Calu3 (cell line): ENCODE measurements at regions not wholly inside any gene's neighbourhood (a gene's known extent, or its start where the extent isn't known, plus 50 kb on each side); places are given as distances from the start of the nearest gene placed in this dataset.

Experiments used
- BruUV-seq: library from RNA; stranded (reverse); fragments of 400-500 nt; replicated peaks from 2 replicates; lab custom pipeline; 2021; lab: Mats Ljungman, UMichigan
- CTCF ChIA-PET: fragments of 300-600 bp; sonication (Branson Sonifier 250); formaldehyde crosslinking; loops from one replicate; lab custom pipeline; 2022; ENCODE audit warnings: antibody characterized with exemption; lab: Charles Lee
- DNase-seq: peaks from one replicate; pipeline ENCODE4 v3.0.0; 2022
- H3K27ac Mint-ChIP-seq: one replicate; pipeline ENCODE4 v1.8.0; 2022; ENCODE audit warnings: mixed read lengths; ENCODE audit not compliant: unreplicated experiment
- H3K27me3 Mint-ChIP-seq: one replicate; pipeline ENCODE4 v1.8.0; 2022; ENCODE audit warnings: mixed read lengths; ENCODE audit not compliant: unreplicated experiment
- H3K36me3 Mint-ChIP-seq: one replicate; pipeline ENCODE4 v1.8.0; 2022; ENCODE audit warnings: mild to moderate bottlenecking, moderate library complexity, mixed read lengths; ENCODE audit not compliant: insufficient read depth, unreplicated experiment
- H3K4me1 Mint-ChIP-seq: one replicate; pipeline ENCODE4 v1.8.0; 2022; ENCODE audit warnings: mild to moderate bottlenecking, low read depth, mixed read lengths; ENCODE audit not compliant: unreplicated experiment
- H3K4me3 Mint-ChIP-seq: one replicate; pipeline ENCODE4 v1.8.0; 2022; ENCODE audit warnings: mild to moderate bottlenecking, low read depth, moderate library complexity, mixed read lengths; ENCODE audit not compliant: unreplicated experiment
- H3K9me3 Mint-ChIP-seq: one replicate; pipeline ENCODE4 v1.8.0; 2022; ENCODE audit warnings: low read depth, mixed read lengths; ENCODE audit not compliant: unreplicated experiment
- CTCF ChIP-seq: fragments of 200-600 bp; IDR thresholded peaks from one replicate; pipeline ENCODE4 v1.8.0; 2022; ENCODE audit warnings: antibody characterized with exemption; ENCODE audit not compliant: unreplicated experiment
- intact Hi-C: fragments of 100-400 bp; cut with micrococcal nuclease; formaldehyde crosslinking; loops from one replicate; pipeline ENCODE4 v1.10.0; 2022; ENCODE audit not compliant: unreplicated experiment

DNA sequence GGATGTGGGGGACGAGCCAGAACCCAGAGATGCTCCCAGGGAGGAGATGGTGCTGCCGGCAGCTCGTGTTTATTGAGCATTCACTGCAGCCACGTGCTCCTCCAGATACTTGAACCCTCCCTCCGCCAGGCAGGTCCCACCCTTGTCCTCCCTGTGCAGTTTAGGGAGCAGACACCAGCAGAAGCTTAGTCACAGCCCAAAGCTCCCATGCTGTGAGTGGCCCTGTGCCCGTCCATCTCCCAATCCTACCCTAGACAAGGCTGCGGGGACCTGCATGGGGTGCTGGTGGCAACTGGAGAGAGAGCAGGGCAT, 176.5 kb upstream of the COPS8 start:
- Mint-ChIP-seq H3K4me3 (no peak overlapping the region), H3K36me3 (no peaks in the 10 kb centered on the region), H3K9me3 (no peaks in the 10 kb centered on the region), H3K4me1 (no peaks in the 10 kb centered on the region), H3K27ac (no peak overlapping the region), H3K27me3 (peaks cover 36% of the 10 kb centered on the region)
- DNase-seq, result no peak
- intact Hi-C loops, result no loop called here
- no peak for TF ChIP-seq CTCF
- no TSS peak for BruUV-seq
- CTCF ChIA-PET, result no interaction called here

DNA sequence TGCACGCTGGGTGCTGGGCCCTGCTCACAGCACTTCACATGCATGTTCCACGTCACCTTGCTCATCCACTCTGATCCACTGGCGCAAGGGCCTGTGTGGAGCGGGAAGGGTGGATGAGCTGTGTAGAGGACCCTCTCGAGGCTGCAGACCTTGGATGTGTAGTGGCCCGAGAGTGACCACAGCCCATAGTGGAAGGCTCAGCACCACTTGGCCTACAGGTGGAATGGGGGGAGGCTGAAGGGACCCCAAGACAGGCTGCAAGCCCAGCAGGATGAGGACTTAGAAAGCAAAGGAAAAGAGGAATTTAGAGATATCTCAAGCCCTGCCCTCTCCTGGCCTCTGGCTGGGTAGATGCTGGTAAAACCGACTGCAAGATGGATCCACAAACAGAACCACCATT, 175.9 kb upstream of the COPS8 start:
- H3K36me3 Mint-ChIP-seq, result no peaks in the 10 kb centered on the region
- BruUV-seq, result no TSS peak
- no peaks in the 10 kb centered on the region for H3K4me1 Mint-ChIP-seq
- no peak for DNase-seq
- H3K27me3 Mint-ChIP-seq, result peaks cover 30% of the 10 kb centered on the region
- H3K4me3 Mint-ChIP-seq, result no peak overlapping the region
- CTCF ChIA-PET, result no interaction called here
- intact Hi-C loops, result no loop called here
- H3K9me3 Mint-ChIP-seq, result no peaks in the 10 kb centered on the region
- no peak for TF ChIP-seq CTCF
- H3K27ac Mint-ChIP-seq, result no peak overlapping the region

DNA sequence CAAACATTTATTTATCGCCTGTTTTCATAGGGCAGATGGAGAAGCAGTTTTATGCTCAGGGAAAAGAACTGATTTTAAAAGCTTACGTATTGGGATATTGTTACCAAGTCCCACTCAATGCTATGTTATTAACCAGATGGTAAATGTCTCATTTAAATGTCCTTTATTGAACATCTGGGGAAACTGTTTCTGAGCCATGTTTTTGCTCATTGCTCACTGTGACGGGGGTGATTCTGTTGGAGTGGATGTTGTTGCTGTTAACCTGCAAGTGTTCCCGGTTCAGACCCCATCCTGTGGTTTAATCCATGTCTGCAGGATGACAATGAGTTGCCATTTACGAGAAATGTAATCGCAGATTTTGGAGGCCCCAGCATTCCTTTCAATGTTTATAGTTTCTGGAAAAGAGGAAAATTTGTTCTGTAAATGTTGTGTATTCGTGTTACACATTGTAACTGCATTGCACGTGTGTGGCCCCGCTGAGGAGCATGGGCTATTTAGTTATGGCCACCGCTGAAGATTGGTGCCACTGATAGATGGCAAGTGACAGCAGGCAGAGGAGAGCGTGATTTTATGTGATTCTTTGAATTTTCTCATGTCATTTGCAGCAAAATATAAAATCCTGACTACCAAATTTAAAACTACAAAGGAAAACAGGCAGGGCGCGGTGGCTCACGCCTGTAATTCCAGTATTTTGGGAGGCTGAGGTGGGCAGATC, 174.8 kb upstream of the COPS8 start:
- Mint-ChIP-seq H3K9me3 (no peaks in the 10 kb centered on the region), H3K27ac (no peak overlapping the region), H3K4me3 (no peak overlapping the region), H3K27me3 (peaks cover 26% of the 10 kb centered on the region), H3K36me3 (no peaks in the 10 kb centered on the region), H3K4me1 (no peaks in the 10 kb centered on the region)
- intact Hi-C loops, result no loop called here
- no peak for TF ChIP-seq CTCF
- no TSS peak for BruUV-seq
- CTCF ChIA-PET, result no interaction called here
- no peak for DNase-seq

- Mint-ChIP-seq H3K27ac (no peak overlapping the region), H3K4me1 (no peaks in the 10 kb centered on the region), H3K4me3 (no peak overlapping the region), H3K9me3 (no peaks in the 10 kb centered on the region), H3K27me3 (peaks cover 25% of the 10 kb centered on the region), H3K36me3 (no peaks in the 10 kb centered on the region)
- CTCF ChIA-PET, result no interaction called here
- no TSS peak for BruUV-seq
- no peak for TF ChIP-seq CTCF
- no peak for DNase-seq
- intact Hi-C loops, result no loop called here
Observed at GRCh38 chr2:236912326-236913120, 173.2 kb upstream of the COPS8 start.
